Neural cell (in vitro differentiated cells): ENCODE measurements at regions not wholly inside any gene's neighbourhood (a gene's known extent, or its start where the extent isn't known, plus 50 kb on each side); places are given as distances from the start of the nearest gene placed in this dataset.

Source experiments
- H2AFZ ChIP-seq: fragments of 200-600, 300-800 bp; sonication (generic), shearing (Covaris generic); 2 replicates; pipeline ENCODE4 v1.6.0; 2014; ENCODE audit warnings: low read depth, mild to moderate bottlenecking, antibody characterized with exemption, low read length, moderate library complexity
- H3F3A ChIP-seq: fragments of 200-600 bp; shearing (Covaris generic); 2 replicates; pipeline ENCODE4 v1.6.1; 2016; ENCODE audit warnings: mild to moderate bottlenecking, moderate library complexity, mixed read lengths, antibody characterized with exemption, low read length; ENCODE audit not compliant: insufficient read depth, poor library complexity, severe bottlenecking
- H3K27ac ChIP-seq: fragments of 200-600, 300-800 bp; sonication (generic), shearing (Covaris generic); 2 replicates; pipeline ENCODE4 v1.5.1; 2014; ENCODE audit warnings: mild to moderate bottlenecking, low read length, moderate library complexity
- H3K27me3 ChIP-seq: fragments of 300-800, 200-600 bp; sonication (generic), shearing (Covaris generic); 2 replicates; pipeline ENCODE4 v1.6.0; 2014; ENCODE audit warnings: mild to moderate bottlenecking, low read depth, low read length, moderate library complexity; ENCODE audit not compliant: insufficient read depth
- H3K36me3 ChIP-seq: fragments of 300-800, 200-600 bp; sonication (generic), shearing (Covaris generic); 2 replicates; pipeline ENCODE4 v1.5.1; 2014; ENCODE audit warnings: mild to moderate bottlenecking, antibody characterized with exemption, low read length, moderate library complexity; ENCODE audit not compliant: insufficient read depth
- H3K4me2 ChIP-seq: fragments of 300-800, 200-600 bp; sonication (generic), shearing (Covaris generic); 2 replicates; pipeline ENCODE4 v1.6.0; 2014; ENCODE audit warnings: mild to moderate bottlenecking, low read length
- H3K4me3 ChIP-seq: fragments of 300-800, 200-600 bp; sonication (generic), shearing (Covaris generic); 2 replicates; pipeline ENCODE4 v1.5.1; 2014; ENCODE audit warnings: mild to moderate bottlenecking, low read length, moderate library complexity
- H3K79me2 ChIP-seq: fragments of 200-600 bp; shearing (Covaris generic); replicated peaks from 2 replicates; pipeline ENCODE4 v1.6.0; 2014; ENCODE audit warnings: mild to moderate bottlenecking, low read length, moderate library complexity; ENCODE audit not compliant: insufficient read depth
- H3K9ac ChIP-seq: fragments of 300-800, 200-600 bp; sonication (generic), shearing (Covaris generic); 2 replicates; pipeline ENCODE4 v1.6.1; 2016; ENCODE audit warnings: mild to moderate bottlenecking, low read length, mixed read lengths
- H3K9me2 ChIP-seq: fragments of 200-600 bp; shearing (Covaris generic); 2 replicates; pipeline ENCODE4 v1.6.1; 2016; ENCODE audit warnings: mild to moderate bottlenecking, low read length, mixed read lengths; ENCODE audit not compliant: insufficient read depth
- H3K9me3 ChIP-seq: fragments of 200-600, 300-800 bp; sonication (generic), shearing (Covaris generic); 2 replicates; pipeline ENCODE4 v1.6.1; 2016; ENCODE audit warnings: mild to moderate bottlenecking, mixed run types, low read length, moderate library complexity, mixed read lengths
- H4K20me1 ChIP-seq: fragments of 200-600 bp; shearing (Covaris generic); 2 replicates; pipeline ENCODE4 v1.6.1; 2016; ENCODE audit warnings: mild to moderate bottlenecking, mixed run types; ENCODE audit not compliant: insufficient read depth
- CTCF ChIP-seq: fragments of 450-650 bp; IDR thresholded peaks from 2 replicates; pipeline ENCODE4 v1.5.1; 2014; ENCODE audit warnings: antibody characterized with exemption, mild to moderate bottlenecking, moderate library complexity; ENCODE audit not compliant: poor library complexity, severe bottlenecking
- EP300 ChIP-seq: fragments of 450-650 bp; conservative IDR thresholded peaks from 2 replicates; pipeline ENCODE4 v1.6.1; 2014; ENCODE audit warnings: antibody characterized with exemption, mild to moderate bottlenecking, moderate library complexity; ENCODE audit not compliant: poor library complexity, severe bottlenecking
- EZH2 ChIP-seq: fragments of 200-600, 300-800 bp; shearing (Covaris generic), sonication (generic); IDR thresholded peaks from 2 replicates; pipeline ENCODE4 v1.6.1; 2014; ENCODE audit warnings: antibody characterized with exemption, low read length, borderline replicate concordance, mild to moderate bottlenecking; ENCODE audit not compliant: insufficient read depth, poor library complexity, severe bottlenecking
- MXI1 ChIP-seq: fragments of 450-650 bp; conservative IDR thresholded peaks from 2 replicates; pipeline ENCODE4 v1.6.1; 2014; ENCODE audit warnings: antibody characterized with exemption, mild to moderate bottlenecking; ENCODE audit not compliant: poor library complexity, severe bottlenecking
- POLR2AphosphoS5 ChIP-seq: IDR thresholded peaks from 2 replicates; pipeline ENCODE4 v1.6.1; 2012
- RAD21 ChIP-seq: fragments of 450-650 bp; conservative IDR thresholded peaks from 2 replicates; pipeline ENCODE4 v1.6.1; 2014; ENCODE audit warnings: antibody characterized with exemption, mild to moderate bottlenecking, moderate library complexity
- REST ChIP-seq: IDR thresholded peaks from 2 replicates; pipeline ENCODE4 v1.6.1; 2012; ENCODE audit warnings: borderline replicate concordance
- SMC3 ChIP-seq: fragments of 450-650 bp; conservative IDR thresholded peaks from 2 replicates; pipeline ENCODE4 v1.6.1; 2014; ENCODE audit warnings: antibody characterized with exemption, mild to moderate bottlenecking, moderate library complexity; ENCODE audit not compliant: poor library complexity
- TAF1 ChIP-seq: IDR thresholded peaks from 2 replicates; pipeline ENCODE4 v1.6.1; 2012; ENCODE audit warnings: low read depth

DNA sequence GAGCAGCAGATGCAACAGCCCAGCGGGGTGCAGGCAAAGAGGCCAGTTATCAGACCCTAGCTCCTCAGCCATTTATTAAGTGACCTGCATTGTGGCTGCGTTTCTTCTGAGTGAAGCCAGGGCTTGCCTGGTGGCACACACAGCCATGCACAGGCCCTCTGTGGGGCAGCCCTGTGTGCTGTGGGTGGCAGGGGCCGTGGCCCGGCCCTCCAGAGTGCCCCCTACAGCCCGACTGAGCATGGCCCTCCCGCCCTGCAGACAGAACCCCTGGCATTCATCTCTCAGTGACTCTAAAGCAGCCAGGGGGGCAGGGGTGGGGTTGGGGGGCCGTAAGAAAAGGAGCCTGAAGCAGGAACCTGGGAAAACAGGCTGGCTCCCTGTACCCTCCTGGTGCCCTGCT, 226.0 kb upstream of the PWP1 start:
- no peak overlapping the region for H3K9ac ChIP-seq
- H3K27me3 ChIP-seq, result no peaks in the 10 kb centered on the region
- H3K27ac ChIP-seq, result no peak overlapping the region
- H3K4me3 ChIP-seq, result no peak overlapping the region
- H2AFZ ChIP-seq, result no peak overlapping the region
- no peaks in the 10 kb centered on the region for H3K79me2 ChIP-seq
- H4K20me1 ChIP-seq, result no peaks in the 10 kb centered on the region
- H3K9me3 ChIP-seq, result no peaks in the 10 kb centered on the region
- no peaks in the 10 kb centered on the region for H3F3A ChIP-seq
- TF ChIP-seq EP300 (no peak), TAF1 (no peak), MXI1 (no peak)
- no peak overlapping the region for H3K4me2 ChIP-seq
- no peaks in the 10 kb centered on the region for H3K9me2 ChIP-seq
- no peaks in the 10 kb centered on the region for H3K36me3 ChIP-seq

GRCh38 chr12:107461222-107461975, 224.2 kb upstream of the PWP1 start:
- H3K27me3 ChIP-seq, result no peaks in the 10 kb centered on the region
- no peaks in the 10 kb centered on the region for H3F3A ChIP-seq
- H3K27ac ChIP-seq, result no peak overlapping the region
- H3K36me3 ChIP-seq, result no peaks in the 10 kb centered on the region
- H3K4me2 ChIP-seq, result no peak overlapping the region
- H3K4me3 ChIP-seq, result no peak overlapping the region
- H2AFZ ChIP-seq, result no peak overlapping the region
- TF ChIP-seq CTCF (no peak), EP300 (no peak), SMC3 (no peak), MXI1 (no peak), REST (no peak), RAD21 (no peak), POLR2AphosphoS5 (no peak), EZH2 (no peak), TAF1 (no peak)
- H3K9me3 ChIP-seq, result no peaks in the 10 kb centered on the region
- no peaks in the 10 kb centered on the region for H3K79me2 ChIP-seq
- no peaks in the 10 kb centered on the region for H4K20me1 ChIP-seq
- no peaks in the 10 kb centered on the region for H3K9me2 ChIP-seq
- H3K9ac ChIP-seq, result no peak overlapping the region
